A673 (cell line): ENCODE measurements at regions not wholly inside any gene's neighbourhood (a gene's known extent, or its start where the extent isn't known, plus 50 kb on each side); places are given as distances from the start of the nearest gene placed in this dataset.

Experiments used
- CTCF ChIP-seq: fragments of 300-800, 200-600 bp; sonication (generic); conservative IDR thresholded peaks from 2 replicates; pipeline ENCODE4 v1.5.1; 2017; ENCODE audit warnings: low read depth, mild to moderate bottlenecking, antibody characterized with exemption, low read length, moderate library complexity, mixed read lengths
- EZH2 ChIP-seq: fragments of 200-600 bp; sonication (generic); IDR thresholded peaks from 2 replicates; pipeline ENCODE4 v1.6.1; 2017; ENCODE audit warnings: borderline replicate concordance, low read depth, mild to moderate bottlenecking, mixed read lengths, antibody characterized with exemption, low read length; ENCODE audit not compliant: poor library complexity, severe bottlenecking

- no peak for TF ChIP-seq CTCF
- no peak for TF ChIP-seq EZH2
These were observed 918.7 kb downstream of the AACS start for GRCh38 chr12:125983784-125984500.
